Heart left ventricle (tissue), 13 donors: ENCODE measurements at regions not wholly inside any gene's neighbourhood (a gene's known extent, or its start where the extent isn't known, plus 50 kb on each side); places are given as distances from the start of the nearest gene placed in this dataset.

ENCODE experiments used
- CTCF ChIP-seq, 12 donors: fragments of 200-600 bp; sonication (generic) in 4 of 12; IDR thresholded peaks; one replicate each; pipeline versions ENCODE4 v1.5.0 to v1.8.0; 2018 to 2022; ENCODE audit warnings: antibody characterized with exemption in 12 of 12, mild to moderate bottlenecking in 5 of 12
- POLR2A ChIP-seq, 2 donors: fragments of 450-650 bp; IDR thresholded peaks; one replicate each; pipeline ENCODE4 v1.6.1; 2017; ENCODE audit warnings: antibody characterized with exemption in 2 of 2, mild to moderate bottlenecking in 2 of 2, moderate library complexity in 2 of 2
- donor health status: ischemic (EF 13 %, LVEDD 7.1; RV severe dilation, severe dysfunction).
- donor health status: DM: no; HTN: yes; CAD: no.
- donor health status: DM: no; HTN: no; CAD: no.
- donor health status: ischemic (EF 25% LVEDD 6.9; RV normal size, moderate dysfunction).
- donor health status: ischemic (EF 25% LVEDD 5.7; RV mildly dilated, moderate dysfunction).
- donor health status: ischemic (EF 35%, LVEDD 5.7; RV mildly dilated, moderate dysfunction).
- donor health status: nonischemic (EF 11% LVEDD 7.7; RV severe dilation, severe dysfunction).
- donor health status: DM: yes; HTN: yes; CAD: no.
- donor health status: PGD.
- donor health status: ischemic (EF 29% LVEDD 5.4; RV normal size, mild dysfunction).
- donor health status: nonischemic (EF 23%, LVEDD 6.1; RV moderate dilation, normal function).

- no peak for TF ChIP-seq CTCF (IDR thresholded peaks at IDR 0.05)
- TF ChIP-seq POLR2A (IDR thresholded peaks at IDR 0.05), result no peak
These were observed 505.3 kb upstream of the CPEB2 start for GRCh38 chr4:14496969-14497368.
